ENCODE measurements at regions not wholly inside any gene's neighbourhood (a gene's known extent, or its start where the extent isn't known, plus 50 kb on each side); places are given as distances from the start of the nearest gene placed in this dataset.

GRCh38 chr18:40841467-40841866 is 1113.6 kb upstream of the PIK3C3 start:
- no peak overlapping the region for H3K4me3 ChIP-seq (ENCODE audit: extremely low read depth in 1 of 4, insufficient read depth in 2 of 4, low read depth in 3 of 4, low read length in 4 of 4)
- no peak overlapping the region for H2AK5ac ChIP-seq (ENCODE audit: low read depth, low read length)
- no peak overlapping the region for H2BK5ac ChIP-seq (ENCODE audit: low read depth, low read length)
- no peak overlapping the region for H4K5ac ChIP-seq (ENCODE audit: insufficient read length, low read depth, low read length)
- H2BK20ac ChIP-seq (ENCODE audit: low read length): no peak overlapping the region
- H3K9ac ChIP-seq (replicated peaks in 1 of 4; ENCODE audit: extremely low read depth in 1 of 4, low read depth in 3 of 4, low read length in 3 of 4): no peak overlapping the region
- no peaks in the 10 kb centered on the region for H3K9me3 ChIP-seq (ENCODE audit: insufficient read depth in 2 of 2, low read depth in 1 of 2, low read length in 1 of 2)
- H2AFZ ChIP-seq (ENCODE audit: low read length): no peak overlapping the region
- TF ChIP-seq FOSL1 (IDR thresholded peaks at IDR 0.05; ENCODE audit: insufficient read depth, low read depth, low read length): no peak
- no peaks in the 10 kb centered on the region for H3K4me1 ChIP-seq (replicated peaks in 1 of 4; ENCODE audit: control insufficient read depth in 3 of 4, insufficient read depth in 4 of 4, low read length in 3 of 4)
- no peak overlapping the region for H2BK12ac ChIP-seq (ENCODE audit: low read depth, low read length)
- no peak overlapping the region for H3K4ac ChIP-seq (replicated peaks; ENCODE audit: insufficient read length, low read depth, low read length)
- no peaks in the 10 kb centered on the region; a peak in 1 of 8 replicates for H3K36me3 ChIP-seq (ENCODE audit: control insufficient read depth in 2 of 4, insufficient read depth in 4 of 4, low read length in 3 of 4)
- no peak overlapping the region for H3K23ac ChIP-seq (ENCODE audit: insufficient read length)
- no peak overlapping the region for H3K4me2 ChIP-seq (ENCODE audit: insufficient read depth in 1 of 2, low read depth in 2 of 2, low read length in 2 of 2)
- H2BK15ac ChIP-seq (ENCODE audit: low read length): no peak overlapping the region
- H3K56ac ChIP-seq (replicated peaks; ENCODE audit: insufficient read length, low read depth, low read length): no peak overlapping the region
- H3K79me1 ChIP-seq (ENCODE audit: low read depth, low read length): no peaks in the 10 kb centered on the region
- ChIA-PET CTCF (ENCODE audit: partially characterized antibody) (no interaction called here), POLR2A (ENCODE audit: partially characterized antibody) (no interaction called here)
- H3K27me3 ChIP-seq (replicated peaks in 1 of 4; ENCODE audit: control insufficient read depth in 3 of 4, extremely low read depth in 1 of 4, insufficient read depth in 3 of 4, low read length in 3 of 4): no peaks in the 10 kb centered on the region
- no peaks in the 10 kb centered on the region for H3K79me2 ChIP-seq (ENCODE audit: control insufficient read depth in 1 of 2, insufficient read depth in 2 of 2, low read length in 2 of 2)
- no peak overlapping the region for H3K27ac ChIP-seq (ENCODE audit: low read depth, low read length)
- no peak for DNase-seq (ENCODE audit: low read depth in 1 of 2, low spot score in 2 of 2)
- H4K20me1 ChIP-seq (replicated peaks in 1 of 2; ENCODE audit: control insufficient read depth in 1 of 2, insufficient read depth in 2 of 2, low read length in 2 of 2): no peaks in the 10 kb centered on the region
- no peak overlapping the region for H4K91ac ChIP-seq (replicated peaks; ENCODE audit: insufficient read length, low read length)
- H3K23me2 ChIP-seq (ENCODE audit: low read depth, low read length): no peaks in the 10 kb centered on the region
- H2BK120ac ChIP-seq (replicated peaks; ENCODE audit: low read depth, low read length): no peak overlapping the region
- H3K14ac ChIP-seq (ENCODE audit: insufficient read length): no peak overlapping the region
- no peak for FAIRE-seq
- no peak overlapping the region for H3K18ac ChIP-seq (ENCODE audit: extremely low read depth, low read length)
- H4K8ac ChIP-seq (ENCODE audit: extremely low read depth, insufficient read depth, low read length): no peak overlapping the region

Data from H1 (cell line).